Esophagus squamous epithelium (tissue), 4 donors: ENCODE measurements at regions not wholly inside any gene's neighbourhood (a gene's known extent, or its start where the extent isn't known, plus 50 kb on each side); places are given as distances from the start of the nearest gene placed in this dataset.

Source experiments
- CTCF ChIP-seq, 6 experiments: fragments of 450-650 bp in 4 of 6; fragments of 200-600 bp in 2 of 6; sonication (generic) in 2 of 6; IDR thresholded peaks; one replicate each; pipeline ENCODE4 v1.5.1; 2016 to 2019; ENCODE audit warnings: antibody characterized with exemption in 6 of 6, mild to moderate bottlenecking in 4 of 6, moderate library complexity in 4 of 6
- POLR2A ChIP-seq, 4 donors: fragments of 450-650 bp; IDR thresholded peaks; one replicate each; pipeline ENCODE4 v1.6.1; 2017; ENCODE audit warnings: antibody characterized with exemption in 4 of 4, mild to moderate bottlenecking in 4 of 4, moderate library complexity in 3 of 4

- TF ChIP-seq CTCF (IDR thresholded peaks at IDR 0.05) (no peak), POLR2A (IDR thresholded peaks at IDR 0.05) (no peak)
Observed at GRCh38 chr3:145854499-145854898, 306.5 kb downstream of the PLOD2 start.
